H9 (cell line): ENCODE measurements at regions not wholly inside any gene's neighbourhood (a gene's known extent, or its start where the extent isn't known, plus 50 kb on each side); places are given as distances from the start of the nearest gene placed in this dataset.

ENCODE experiments used
- DNase-seq: peaks from one replicate; pipeline ENCODE4 v3.0.0-alpha.2; 2017
- H2AFZ ChIP-seq: one replicate; pipeline ENCODE4 v1.6.1; 2013; ENCODE audit warnings: mild to moderate bottlenecking, low read length, control low read depth, moderate library complexity
- H2AK5ac ChIP-seq: 2 replicates; pipeline ENCODE4 v1.6.1; 2013; ENCODE audit warnings: low read length, control low read depth, mixed read lengths; ENCODE audit not compliant: insufficient read length
- H2BK120ac ChIP-seq: one replicate; pipeline ENCODE4 v1.6.1; 2013; ENCODE audit warnings: low read depth, mild to moderate bottlenecking, low read length, control low read depth, inconsistent platforms; ENCODE audit not compliant: poor library complexity, severe bottlenecking
- H2BK12ac ChIP-seq: 2 replicates; pipeline ENCODE4 v1.6.1; 2013; ENCODE audit warnings: low read length, control low read depth, mixed read lengths, low read depth; ENCODE audit not compliant: insufficient read length
- H2BK15ac ChIP-seq: 2 replicates; pipeline ENCODE4 v1.6.1; 2013; ENCODE audit warnings: low read depth, low read length, control low read depth
- H2BK20ac ChIP-seq: one replicate; pipeline ENCODE4 v1.6.1; 2013; ENCODE audit warnings: low read depth, mild to moderate bottlenecking, low read length, control low read depth, inconsistent platforms; ENCODE audit not compliant: poor library complexity, severe bottlenecking
- H2BK5ac ChIP-seq: 2 replicates; pipeline ENCODE4 v1.6.1; 2013; ENCODE audit warnings: low read length, control low read depth, mixed read lengths; ENCODE audit not compliant: insufficient read length
- H3K14ac ChIP-seq: 2 replicates; pipeline ENCODE4 v1.6.1; 2013; ENCODE audit warnings: low read length, control low read depth; ENCODE audit not compliant: insufficient read depth
- H3K18ac ChIP-seq: 2 replicates; pipeline ENCODE4 v1.6.1; 2013; ENCODE audit warnings: low read depth, mild to moderate bottlenecking, mixed read lengths, low read length, control low read depth; ENCODE audit not compliant: insufficient read length
- H3K23ac ChIP-seq: 2 replicates; pipeline ENCODE4 v1.6.1; 2013; ENCODE audit warnings: low read length, control low read depth, mixed read lengths, low read depth; ENCODE audit not compliant: insufficient read length
- H3K23me2 ChIP-seq: 2 replicates; pipeline ENCODE4 v1.6.1; 2013; ENCODE audit warnings: low read depth, mild to moderate bottlenecking, mixed read lengths, low read length, control low read depth; ENCODE audit not compliant: insufficient read length, poor library complexity, severe bottlenecking
- H3K27ac ChIP-seq: 2 replicates; pipeline ENCODE4 v1.5.1; 2013; ENCODE audit warnings: low read length, control low read depth, mixed read lengths, low read depth; ENCODE audit not compliant: insufficient read length
- H3K27me3 ChIP-seq: 2 replicates; pipeline ENCODE4 v1.6.1; 2013; ENCODE audit warnings: low read length, control low read depth, inconsistent platforms; ENCODE audit not compliant: insufficient read depth
- H3K4ac ChIP-seq: 2 replicates; pipeline ENCODE4 v1.6.1; 2013; ENCODE audit warnings: low read depth, mild to moderate bottlenecking, control low read depth, inconsistent platforms, low read length, moderate library complexity
- H3K4me1 ChIP-seq: 2 replicates; pipeline ENCODE4 v1.6.1; 2013; ENCODE audit warnings: low read length, control low read depth, inconsistent platforms; ENCODE audit not compliant: insufficient read depth
- H3K4me2 ChIP-seq: 2 replicates; pipeline ENCODE4 v1.6.1; 2013; ENCODE audit warnings: low read length, control low read depth, mixed read lengths; ENCODE audit not compliant: insufficient read length, insufficient read depth
- H3K56ac ChIP-seq: 2 replicates; pipeline ENCODE4 v1.6.1; 2013; ENCODE audit warnings: low read depth, mild to moderate bottlenecking, mixed read lengths, low read length, control low read depth; ENCODE audit not compliant: insufficient read length
- H3K79me1 ChIP-seq: 2 replicates; pipeline ENCODE4 v1.6.1; 2013; ENCODE audit warnings: low read depth, mild to moderate bottlenecking, moderate library complexity, low read length, control low read depth, inconsistent platforms; ENCODE audit not compliant: insufficient read depth, poor library complexity, severe bottlenecking
- H3K79me2 ChIP-seq: 2 replicates; pipeline ENCODE4 v1.6.1; 2013; ENCODE audit warnings: low read length, control low read depth, inconsistent platforms; ENCODE audit not compliant: insufficient read depth
- H3K9ac ChIP-seq: 2 replicates; pipeline ENCODE4 v1.6.1; 2013; ENCODE audit warnings: low read length, control low read depth, mixed read lengths; ENCODE audit not compliant: insufficient read length; ENCODE audit errors: extremely low read depth
- H3K9me3 ChIP-seq: one replicate; pipeline ENCODE4 v1.6.1; 2013; ENCODE audit warnings: low read depth, low read length, inconsistent platforms; ENCODE audit not compliant: control insufficient read depth
- H3T11ph ChIP-seq: one replicate; pipeline ENCODE4 v1.6.1; 2013; ENCODE audit warnings: mild to moderate bottlenecking, low read length, control low read depth, inconsistent platforms
- H4K20me1 ChIP-seq: one replicate; pipeline ENCODE4 v1.6.1; 2013; ENCODE audit not compliant: control insufficient read depth, insufficient read length, insufficient read depth
- H4K5ac ChIP-seq: 2 replicates; pipeline ENCODE4 v1.6.1; 2013; ENCODE audit warnings: low read depth, mild to moderate bottlenecking, mixed read lengths, low read length, control low read depth; ENCODE audit not compliant: insufficient read length
- H4K8ac ChIP-seq: replicated peaks from 2 replicates; pipeline ENCODE4 v1.6.1; 2013; ENCODE audit warnings: low read length, control low read depth, mixed read lengths, low read depth; ENCODE audit not compliant: insufficient read length
- H4K91ac ChIP-seq: 2 replicates; pipeline ENCODE4 v1.6.1; 2013; ENCODE audit warnings: low read depth, mild to moderate bottlenecking, moderate library complexity, mixed read lengths, low read length, control low read depth; ENCODE audit not compliant: insufficient read length
- H3K27ac Mint-ChIP-seq, 3 experiments: 2 replicates in 2 of 3; 3 replicates in 1 of 3; pipeline ENCODE4 v1.8.0; 2020 to 2021; ENCODE audit warnings: mixed read lengths in 3 of 3, mild to moderate bottlenecking in 1 of 3, moderate library complexity in 1 of 3
- H3K27me3 Mint-ChIP-seq: 2 replicates; pipeline ENCODE4 v1.8.0; 2021; ENCODE audit warnings: low read depth, mild to moderate bottlenecking, moderate library complexity, mixed read lengths
- H3K36me3 Mint-ChIP-seq, 3 experiments: 2 replicates in 2 of 3; 3 replicates in 1 of 3; pipeline ENCODE4 v1.8.0; 2020 to 2021; ENCODE audit warnings: low read depth in 3 of 3, mixed read lengths in 3 of 3; ENCODE audit not compliant: insufficient read depth in 1 of 3
- H3K4me1 Mint-ChIP-seq, 2 experiments: 2 replicates each; pipeline ENCODE4 v1.8.0; 2020; ENCODE audit warnings: mixed read lengths in 2 of 2
- H3K4me3 Mint-ChIP-seq, 2 experiments: 2 replicates in 1 of 2; 3 replicates in 1 of 2; pipeline ENCODE4 v1.8.0; 2020 to 2021; ENCODE audit warnings: mild to moderate bottlenecking in 2 of 2, mixed read lengths in 2 of 2, moderate library complexity in 1 of 2
- H3K9me3 Mint-ChIP-seq, 2 experiments: 2 replicates in 1 of 2; 3 replicates in 1 of 2; pipeline ENCODE4 v1.8.0; 2020; ENCODE audit warnings: mild to moderate bottlenecking in 2 of 2, mixed read lengths in 2 of 2, moderate library complexity in 1 of 2
- CTCF ChIP-seq: fragments of 200-600 bp; sonication (generic); conservative IDR thresholded peaks from 3 replicates; pipeline ENCODE4 v1.8.0; 2021; ENCODE audit warnings: antibody characterized with exemption, mild to moderate bottlenecking
- WGBS: extraction: QIAGEN DNeasy Blood & Tissue Kit; methylation state at CpG from one replicate; pipeline ENCODE4 v1.1.7; 2013; ENCODE audit warnings: missing lambda C conversion rate, low lambda C conversion rate, mixed read lengths; ENCODE audit not compliant: insufficient read length; ENCODE audit errors: extremely low coverage; 5-methylcytosine and 5-hydroxymethylcytosine counted together

- H3K9me3 Mint-ChIP-seq = peaks cover 12 to 15% of the 10 kb centered on the region in 2 experiments
- no peak overlapping the region for H2BK5ac ChIP-seq
- no peaks in the 10 kb centered on the region for H3K4me1 Mint-ChIP-seq
- H3K27me3 Mint-ChIP-seq = peaks cover 8% of the 10 kb centered on the region
- no peak overlapping the region for H3K56ac ChIP-seq
- H3K79me2 ChIP-seq = no peaks in the 10 kb centered on the region
- DNase-seq = no peak
- no peak overlapping the region for H3K4me3 Mint-ChIP-seq
- H3K14ac ChIP-seq = no peak overlapping the region
- H4K8ac ChIP-seq = no peak overlapping the region
- no peak overlapping the region for H2BK12ac ChIP-seq
- no peak overlapping the region for H3K23ac ChIP-seq
- H3K4me1 ChIP-seq = no peaks in the 10 kb centered on the region
- no peak overlapping the region for H4K5ac ChIP-seq
- H2BK20ac ChIP-seq = no peak overlapping the region
- no peak overlapping the region; a peak in 1 of 7 replicates for H3K27ac Mint-ChIP-seq
- H3T11ph ChIP-seq = no peak overlapping the region
- H3K79me1 ChIP-seq = no peaks in the 10 kb centered on the region
- H3K4ac ChIP-seq = no peak overlapping the region
- no peak overlapping the region for H2BK15ac ChIP-seq
- no peaks in the 10 kb centered on the region for H3K9me3 ChIP-seq
- no peak overlapping the region for H3K4me2 ChIP-seq
- no peak overlapping the region for H2AK5ac ChIP-seq
- peaks cover 0 to 6% (median 0%) of the 10 kb centered on the region in 3 experiments; a peak in 2 of 7 replicates for H3K36me3 Mint-ChIP-seq
- H3K27me3 ChIP-seq = no peaks in the 10 kb centered on the region
- H3K18ac ChIP-seq = no peak overlapping the region
- no peak overlapping the region for H3K9ac ChIP-seq
- H4K20me1 ChIP-seq = no peaks in the 10 kb centered on the region
- no peak overlapping the region for H2BK120ac ChIP-seq
- no peaks in the 10 kb centered on the region for H3K23me2 ChIP-seq
- H2AFZ ChIP-seq = no peak overlapping the region
- TF ChIP-seq CTCF = no peak
- WGBS = no CpG with 5 or more reads among the region's 2 CpGs
- H4K91ac ChIP-seq = no peak overlapping the region
- H3K27ac ChIP-seq = no peak overlapping the region
Measured at GRCh38 chr20:40883097-40883496, 145.5 kb upstream of the TOP1 start.
